MCF 10A (cell line): ENCODE measurements at regions not wholly inside any gene's neighbourhood (a gene's known extent, or its start where the extent isn't known, plus 50 kb on each side); places are given as distances from the start of the nearest gene placed in this dataset.

Experiments used
- BruUV-seq: library from RNA; stranded (reverse); fragments of 400-500 nt; replicated peaks from 2 replicates; lab custom pipeline; 2021; lab: Mats Ljungman, UMichigan
- CTCF ChIA-PET: fragments of 300-600 bp; sonication (Branson Sonifier 250); formaldehyde crosslinking; extraction: SDS; loops from one replicate; lab custom pipeline; 2021; ENCODE audit warnings: antibody characterized with exemption, inconsistent platforms; lab: Yijun Ruan, JAX
- POLR2A ChIA-PET: fragments of 300-600, 350-650 bp; sonication (Branson Sonifier 250); formaldehyde crosslinking; extraction: SDS; loops from one replicate; lab custom pipeline; 2020; ENCODE audit warnings: antibody characterized with exemption, inconsistent platforms; lab: Yijun Ruan, JAX
- DNase-seq: peaks from one replicate; pipeline ENCODE4 v3.0.0-alpha.2; 2018; ENCODE audit not compliant: unreplicated experiment
- H3K27ac Mint-ChIP-seq: one replicate; pipeline ENCODE4 v1.8.0; 2022; ENCODE audit warnings: mild to moderate bottlenecking, low read depth, mixed read lengths; ENCODE audit not compliant: unreplicated experiment
- H3K27me3 Mint-ChIP-seq: one replicate; pipeline ENCODE4 v1.8.0; 2022; ENCODE audit warnings: mixed read lengths; ENCODE audit not compliant: insufficient read depth, unreplicated experiment
- H3K36me3 Mint-ChIP-seq: one replicate; pipeline ENCODE4 v1.8.0; 2022; ENCODE audit warnings: mild to moderate bottlenecking, moderate library complexity, mixed read lengths; ENCODE audit not compliant: insufficient read depth, unreplicated experiment
- H3K4me1 Mint-ChIP-seq: one replicate; pipeline ENCODE4 v1.8.0; 2022; ENCODE audit warnings: mixed read lengths; ENCODE audit not compliant: insufficient read depth, unreplicated experiment
- H3K4me3 Mint-ChIP-seq: one replicate; pipeline ENCODE4 v1.8.0; 2022; ENCODE audit warnings: mild to moderate bottlenecking, moderate library complexity, mixed read lengths; ENCODE audit not compliant: unreplicated experiment
- H3K9me3 Mint-ChIP-seq: one replicate; pipeline ENCODE4 v1.8.0; 2022; ENCODE audit warnings: mixed read lengths; ENCODE audit not compliant: unreplicated experiment
- CTCF ChIP-seq: fragments of 200-600 bp; IDR thresholded peaks from one replicate; pipeline ENCODE4 v1.8.0; 2022; ENCODE audit warnings: antibody characterized with exemption, mild to moderate bottlenecking; ENCODE audit not compliant: unreplicated experiment
- intact Hi-C: fragments of 100-400 bp; cut with micrococcal nuclease; formaldehyde crosslinking; loops from 2 replicates; pipeline ENCODE4 v1.14.1; 2022

GRCh38 chr13:21924958-21925357 is 254.1 kb downstream of the FGF9 start:
- H3K27ac Mint-ChIP-seq, result no peak overlapping the region
- no peaks in the 10 kb centered on the region for H3K36me3 Mint-ChIP-seq
- no peaks in the 10 kb centered on the region for H3K27me3 Mint-ChIP-seq
- intact Hi-C loops, result no loop called here
- no peak for DNase-seq
- no peak for TF ChIP-seq CTCF
- H3K4me3 Mint-ChIP-seq, result no peak overlapping the region
- no peaks in the 10 kb centered on the region for H3K9me3 Mint-ChIP-seq
- ChIA-PET CTCF (interaction anchor here (1.1 kb wide), 1 partner anchor 8 kb away, joined by 4 read pairs; no protein-coding TSS in a partner anchor), POLR2A (no interaction called here)
- BruUV-seq, result no TSS peak
- no peaks in the 10 kb centered on the region for H3K4me1 Mint-ChIP-seq

GRCh38 chr13:21925720-21926119 is 254.8 kb downstream of the FGF9 start:
- no peaks in the 10 kb centered on the region for H3K4me1 Mint-ChIP-seq
- no peaks in the 10 kb centered on the region for H3K27me3 Mint-ChIP-seq
- ChIA-PET POLR2A (no interaction called here), CTCF (no interaction called here)
- intact Hi-C loops, result no loop called here
- no peak overlapping the region for H3K27ac Mint-ChIP-seq
- H3K9me3 Mint-ChIP-seq, result no peaks in the 10 kb centered on the region
- no peaks in the 10 kb centered on the region for H3K36me3 Mint-ChIP-seq
- no peak for DNase-seq
- no peak for TF ChIP-seq CTCF
- H3K4me3 Mint-ChIP-seq, result no peak overlapping the region
- no TSS peak for BruUV-seq

- POLR2A ChIA-PET, result no interaction called here
- BruUV-seq, result no TSS peak
- Mint-ChIP-seq H3K36me3 (no peaks in the 10 kb centered on the region), H3K4me1 (no peaks in the 10 kb centered on the region), H3K27me3 (no peaks in the 10 kb centered on the region), H3K9me3 (no peaks in the 10 kb centered on the region), H3K4me3 (no peak overlapping the region), H3K27ac (no peak overlapping the region)
- intact Hi-C loops, result no loop called here
- no peak for TF ChIP-seq CTCF
- CTCF ChIA-PET, result interaction anchor here (0.6 to 0.7 kb wide), 2 partner anchors 64 to 271 kb away, joined by 3 read pairs; no protein-coding TSS in a partner anchor
- DNase-seq, result no peak
Measured at GRCh38 chr13:21929400-21929799, 258.5 kb downstream of the FGF9 start.

GRCh38 chr13:21930536-21930935 is 259.7 kb downstream of the FGF9 start:
- ChIA-PET POLR2A (no interaction called here), CTCF (interaction anchor here (0.6 to 0.7 kb wide), 3 partner anchors 64 to 967 kb away, joined by 3 to 4 read pairs (median 3); no protein-coding TSS in a partner anchor)
- H3K36me3 Mint-ChIP-seq, result no peaks in the 10 kb centered on the region
- no peak for DNase-seq
- no peak overlapping the region for H3K4me3 Mint-ChIP-seq
- H3K27ac Mint-ChIP-seq, result no peak overlapping the region
- TF ChIP-seq CTCF, result no peak
- BruUV-seq, result no TSS peak
- no peaks in the 10 kb centered on the region for H3K4me1 Mint-ChIP-seq
- H3K9me3 Mint-ChIP-seq, result no peaks in the 10 kb centered on the region
- H3K27me3 Mint-ChIP-seq, result no peaks in the 10 kb centered on the region
- intact Hi-C loops, result no loop called here
